HG03175 (cell line): ENCODE measurements at regions not wholly inside any gene's neighbourhood (a gene's known extent, or its start where the extent isn't known, plus 50 kb on each side); places are given as distances from the start of the nearest gene placed in this dataset.
"Not testable (repeated sequence)": the region's sequence is repeated elsewhere in the genome, so short reads cannot be mapped to it uniquely, and the experiment has no call there.

Source experiments
- ATAC-seq: cut with Tn5 transposase; IDR thresholded peaks from one replicate; pipeline ENCODE4 v1.9.1; 2021; ENCODE audit warnings: mild to moderate bottlenecking, moderate library complexity; ENCODE audit not compliant: unreplicated experiment

GRCh38 chr2:59413751-59414570, 1139.5 kb downstream of the BCL11A start:
- no peak for ATAC-seq

GRCh38 chr2:59399126-59399525, 1154.3 kb downstream of the BCL11A start:
- no peak for ATAC-seq

GRCh38 chr2:59398081-59398480, 1155.4 kb downstream of the BCL11A start:
- ATAC-seq: no peak

DNA sequence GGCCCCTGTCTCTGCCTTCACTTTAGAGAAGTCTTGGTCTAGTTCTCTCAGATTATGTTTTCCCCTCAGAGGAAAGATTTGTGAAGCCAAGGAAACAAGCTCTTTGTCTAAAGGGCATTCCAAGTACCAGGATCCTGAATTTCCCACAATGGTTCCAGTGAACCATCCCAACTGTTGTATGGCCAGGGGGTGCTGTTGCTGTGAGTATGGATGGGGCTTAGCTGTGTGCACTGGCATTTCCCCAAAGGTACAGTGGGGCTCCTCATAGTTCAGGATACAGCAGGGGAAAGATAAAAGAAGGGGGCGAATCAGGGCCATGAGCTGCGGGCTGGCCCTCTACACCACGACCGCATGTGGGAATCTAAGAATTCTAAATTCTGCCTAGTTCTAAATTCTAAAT, 1154.0 kb upstream of the FANCL start:
- ATAC-seq: no peak

DNA sequence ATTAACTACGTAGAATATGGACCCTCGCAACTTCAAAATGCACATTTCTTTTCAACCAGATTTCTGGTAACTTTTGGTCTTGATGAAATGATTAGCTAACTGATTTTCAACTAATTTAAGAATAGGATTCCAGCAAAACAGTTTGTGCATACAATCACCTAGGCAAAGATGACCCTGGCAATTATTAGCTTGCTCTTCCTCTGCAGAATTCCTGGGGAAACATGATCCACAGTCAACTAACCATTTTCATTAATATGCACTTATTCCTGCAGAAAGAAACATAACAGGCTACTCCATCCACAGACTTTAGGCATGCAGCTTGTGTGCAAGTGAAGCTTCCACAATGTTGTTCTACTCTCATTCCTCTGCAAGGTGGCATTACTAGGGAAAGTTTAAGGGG, 1150.8 kb upstream of the FANCL start:
- no peak for ATAC-seq

DNA sequence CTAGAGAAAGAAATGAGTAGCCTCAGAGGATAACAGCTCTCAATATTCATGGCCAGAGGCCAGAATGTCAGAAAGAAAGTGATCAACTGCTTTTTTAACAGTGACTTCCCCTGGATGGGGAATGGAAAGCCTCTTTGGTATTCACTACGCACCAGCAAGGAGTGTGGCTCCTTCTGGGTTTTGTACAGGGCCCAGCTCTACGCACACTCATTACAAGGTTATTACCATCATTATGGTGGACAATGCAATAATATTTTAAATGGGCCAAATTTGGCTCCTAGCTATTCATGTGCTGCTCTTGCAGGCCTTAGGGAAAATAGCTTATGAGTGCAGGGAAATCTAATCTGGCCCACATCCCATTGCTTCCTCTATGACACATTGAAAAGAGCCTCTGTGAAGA, 1149.5 kb upstream of the FANCL start:
- ATAC-seq: no peak

GRCh38 chr2:59389240-59389639, 1148.1 kb upstream of the FANCL start:
- no peak for ATAC-seq

DNA sequence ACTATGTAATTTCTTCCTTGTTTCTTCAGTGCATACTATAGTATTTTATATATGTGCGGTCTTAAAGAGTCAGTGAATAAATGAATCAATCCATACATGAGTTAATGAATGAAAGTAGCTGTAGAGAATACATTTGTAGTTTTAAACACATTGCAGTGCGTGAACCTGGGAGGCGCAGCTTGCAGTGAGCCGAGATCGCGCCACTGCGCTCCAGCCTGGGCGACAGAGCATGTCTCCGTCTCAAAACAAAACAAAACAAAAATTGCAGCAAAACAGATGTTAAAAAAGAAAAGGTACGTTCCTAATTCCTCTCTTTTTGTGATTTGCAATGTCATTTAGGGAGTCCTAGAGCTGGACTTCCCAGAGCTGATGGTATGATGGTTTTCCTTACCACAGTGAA, 1144.8 kb upstream of the FANCL start:
- ATAC-seq: no peak

DNA sequence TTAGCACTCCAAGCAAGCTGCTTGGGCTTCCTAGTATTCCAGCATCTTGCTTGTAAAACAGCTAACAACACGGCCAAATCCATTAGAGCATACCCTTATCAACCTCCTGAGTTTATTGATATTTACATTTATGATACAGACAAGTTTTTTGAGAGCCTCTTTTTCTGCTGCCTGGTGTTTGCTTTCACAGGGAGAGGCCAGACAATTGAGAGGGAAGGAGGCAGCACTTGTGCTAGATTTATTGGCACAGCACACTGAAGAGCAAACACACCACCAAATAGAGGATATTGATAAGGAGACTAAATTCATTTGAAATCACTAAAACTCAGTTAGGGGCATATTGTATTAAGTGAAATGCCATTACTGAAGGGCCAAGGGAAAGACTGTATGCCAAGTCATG, 1142.3 kb upstream of the FANCL start:
- no peak for ATAC-seq

- no peak for ATAC-seq
Observed at GRCh38 chr2:59378127-59378526, 1137.0 kb upstream of the FANCL start.

- no peak for ATAC-seq
Observed at GRCh38 chr2:59366288-59366687, 1125.2 kb upstream of the FANCL start.

DNA sequence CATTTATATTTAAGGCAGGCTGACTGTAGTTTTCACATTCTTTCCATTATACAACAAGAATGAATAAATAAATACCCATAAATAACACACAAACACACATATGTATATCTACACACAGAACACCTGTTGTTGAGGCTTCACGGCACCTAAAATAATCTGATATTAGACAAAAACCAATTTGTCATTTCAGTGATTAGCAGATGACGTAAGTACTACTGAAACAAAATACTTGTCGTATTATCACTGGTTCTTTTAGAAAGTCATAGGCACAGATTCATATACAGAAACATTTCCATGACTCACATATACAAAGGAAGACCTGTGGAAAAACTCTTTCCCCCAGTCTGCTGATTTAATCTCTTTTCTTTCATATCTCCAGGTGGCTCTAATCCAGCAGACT, 1113.4 kb upstream of the FANCL start:
- no peak for ATAC-seq

GRCh38 chr2:59353306-59353921, 1112.3 kb upstream of the FANCL start:
- no peak for ATAC-seq

- no peak for ATAC-seq
Observed at GRCh38 chr2:59342166-59342565, 1101.0 kb upstream of the FANCL start.

GRCh38 chr2:59339837-59340207, 1098.7 kb upstream of the FANCL start:
- no peak for ATAC-seq

- ATAC-seq: no peak
Observed at GRCh38 chr2:59339121-59339836, 1098.2 kb upstream of the FANCL start.

DNA sequence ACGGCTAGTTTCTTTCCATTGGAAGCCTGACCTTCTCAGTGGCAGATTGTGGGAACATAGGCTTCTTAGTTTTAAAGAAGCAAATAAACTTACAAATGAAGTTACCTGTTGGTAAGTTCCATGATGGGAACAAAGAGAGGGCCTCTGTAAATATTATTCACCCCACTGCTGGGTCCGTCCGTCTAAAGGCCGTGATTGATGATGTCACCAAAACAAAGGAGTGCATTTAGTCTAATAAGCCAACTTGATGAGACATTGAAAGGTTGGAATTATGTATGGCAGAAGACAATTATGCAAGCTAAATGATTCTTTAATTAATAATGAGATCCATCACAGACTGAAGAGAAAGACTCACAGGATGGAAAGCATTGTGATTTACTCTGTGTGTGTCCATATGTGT, 1091.9 kb upstream of the FANCL start:
- no peak for ATAC-seq

DNA sequence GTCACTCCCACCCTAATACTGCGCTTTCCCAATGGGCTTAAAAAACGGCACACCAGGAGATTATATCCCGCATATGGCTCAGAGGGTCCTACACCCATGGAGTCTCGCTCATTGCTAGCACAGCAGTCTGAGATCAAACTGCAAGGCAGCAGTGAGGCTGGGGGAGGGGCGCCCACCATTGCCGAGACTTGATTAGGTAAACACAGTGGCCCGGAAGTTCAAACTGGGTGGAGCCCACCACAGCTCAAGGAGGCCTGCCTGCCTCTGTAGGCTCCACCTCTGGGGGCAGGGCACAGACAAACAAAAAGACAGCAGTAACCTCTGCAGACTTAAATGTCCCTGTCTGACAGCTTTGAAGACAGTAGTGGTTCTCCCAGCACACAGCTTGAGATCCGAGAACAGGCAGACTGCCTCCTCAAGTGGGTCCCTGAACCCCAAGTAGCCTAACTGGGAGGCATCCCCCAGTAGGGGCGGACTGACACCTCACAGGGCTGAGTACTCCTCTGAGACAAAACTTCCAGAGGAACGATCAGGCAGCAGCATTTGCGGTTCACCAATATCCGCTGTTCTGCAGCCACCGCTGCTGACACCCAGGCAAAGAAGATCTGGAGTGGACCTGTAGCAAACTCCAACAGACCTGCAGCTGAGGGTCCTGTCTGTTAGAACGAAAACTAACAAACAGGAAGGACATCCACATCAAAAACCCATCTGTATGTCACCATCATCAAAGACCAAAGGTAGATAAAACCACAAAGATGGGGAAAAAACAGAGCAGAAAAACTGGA, 1085.6 kb upstream of the FANCL start:
- not testable (repeated sequence) for ATAC-seq

GRCh38 chr2:59322870-59323269, 1081.7 kb upstream of the FANCL start:
- ATAC-seq: no peak

GRCh38 chr2:59322005-59322404, 1080.9 kb upstream of the FANCL start:
- ATAC-seq: no peak

- no peak for ATAC-seq
Observed at GRCh38 chr2:59314031-59314766, 1073.1 kb upstream of the FANCL start.
